GM12801 (cell line): ENCODE measurements at regions not wholly inside any gene's neighbourhood (a gene's known extent, or its start where the extent isn't known, plus 50 kb on each side); places are given as distances from the start of the nearest gene placed in this dataset.

Source experiments
- CTCF ChIP-seq: IDR thresholded peaks from one replicate; pipeline ENCODE4 v1.5.1; 2011; ENCODE audit warnings: control low read depth; ENCODE audit not compliant: insufficient read length; ENCODE audit errors: extremely low read depth

DNA sequence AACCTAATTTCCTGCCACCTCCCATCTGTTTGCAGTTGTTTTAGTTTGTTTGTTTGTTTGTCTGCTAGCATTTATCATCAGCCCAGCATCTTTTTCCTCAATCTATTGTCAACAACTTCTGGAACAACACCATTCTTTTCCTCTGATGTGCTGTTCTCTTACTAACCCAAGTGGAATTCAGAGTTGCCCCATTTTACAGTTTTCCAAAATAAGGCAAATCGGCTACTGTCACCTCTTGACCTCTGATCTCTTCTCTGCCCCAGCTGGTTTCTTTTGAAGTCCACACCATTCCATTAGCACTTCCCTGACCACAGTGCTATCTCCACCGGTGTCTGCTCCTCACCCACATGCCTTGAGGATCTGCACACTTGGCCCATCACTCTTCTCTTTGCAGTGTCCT, 102.4 kb downstream of the EFNB2 start:
- no peak for TF ChIP-seq CTCF

DNA sequence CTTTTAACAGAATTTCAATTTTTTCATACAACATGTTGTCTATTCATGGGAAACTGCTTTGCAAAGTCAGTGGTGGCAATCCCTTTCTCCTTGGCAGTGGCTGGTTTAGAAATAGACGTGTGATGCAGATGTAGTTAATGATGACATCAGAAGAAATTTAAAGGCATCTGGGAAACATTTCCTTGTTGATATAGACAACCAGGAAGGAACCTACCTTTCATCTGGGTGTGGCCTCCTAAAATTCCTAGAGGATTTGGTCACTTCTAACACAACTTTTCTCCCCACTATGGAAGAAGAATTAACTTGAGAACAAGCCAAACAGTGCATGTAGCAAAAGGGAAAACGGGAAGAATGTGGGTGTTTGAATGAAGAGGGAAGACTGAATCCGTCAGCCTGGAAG, 102.8 kb downstream of the EFNB2 start:
- TF ChIP-seq CTCF = no peak

DNA sequence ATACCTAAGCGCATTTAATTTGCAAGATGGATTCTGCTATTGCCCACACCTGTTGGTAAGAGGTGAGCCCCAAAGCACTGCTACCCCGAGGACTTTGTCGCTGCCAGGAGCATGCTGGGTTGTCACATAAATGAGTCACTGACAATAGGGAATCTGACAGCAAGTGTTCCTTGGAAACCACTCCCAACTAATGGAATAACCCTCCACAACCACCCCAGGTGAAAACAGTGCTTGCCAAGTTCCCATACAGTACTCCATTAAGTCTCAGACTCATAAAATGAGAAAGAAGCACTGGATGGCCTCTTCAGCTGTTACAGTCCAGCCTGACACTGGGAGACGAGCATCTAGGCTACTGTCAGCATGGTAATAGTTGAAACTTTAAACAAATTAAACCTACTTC, 108.6 kb downstream of the EFNB2 start:
- TF ChIP-seq CTCF = no peak

DNA sequence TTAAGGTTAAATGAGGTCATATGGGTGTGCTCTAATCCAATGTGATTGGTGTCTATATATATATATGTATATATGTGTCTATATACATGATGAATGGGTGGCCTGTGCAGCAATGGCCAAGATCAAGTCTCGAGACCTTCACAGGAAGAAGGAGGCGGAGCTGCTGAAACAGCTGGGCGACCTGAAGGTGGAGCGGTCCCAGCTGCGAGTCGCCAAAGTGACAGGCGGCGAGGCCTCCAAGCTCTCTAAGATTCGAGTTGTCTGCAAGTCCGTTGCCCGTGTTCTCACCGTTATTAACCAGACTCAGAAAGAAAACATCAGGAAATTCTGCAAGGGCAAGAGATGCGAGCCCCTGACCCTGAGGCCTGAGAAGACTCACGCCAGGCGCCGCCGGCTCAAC, 109.8 kb downstream of the EFNB2 start:
- no peak for TF ChIP-seq CTCF

- no peak for TF ChIP-seq CTCF
These were observed 110.7 kb downstream of the EFNB2 start for GRCh38 chr13:106424805-106425204.

DNA sequence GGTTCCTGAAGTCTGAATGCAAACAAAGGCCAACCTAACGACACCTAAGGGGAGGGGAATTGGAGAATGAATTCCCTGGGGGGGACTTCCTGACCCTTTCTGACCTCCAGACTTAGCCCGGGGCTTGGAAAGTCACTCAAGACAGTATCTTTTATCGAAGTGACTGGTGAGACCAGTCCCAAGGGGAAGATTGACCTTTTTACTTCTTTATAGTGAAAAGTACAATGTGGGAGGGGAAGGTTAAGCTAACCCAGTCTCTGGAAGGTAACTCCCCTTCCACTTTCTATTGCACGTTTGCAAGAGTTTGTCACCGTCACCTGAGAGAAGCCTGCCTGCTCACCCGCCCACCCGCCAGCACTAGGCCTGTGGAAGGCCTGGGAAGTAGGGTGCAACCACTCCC, 111.9 kb downstream of the EFNB2 start:
- TF ChIP-seq CTCF = no peak

GRCh38 chr13:106418556-106418955, 116.9 kb downstream of the EFNB2 start:
- no peak for TF ChIP-seq CTCF

GRCh38 chr13:106417467-106418110, 117.9 kb downstream of the EFNB2 start:
- no peak for TF ChIP-seq CTCF
